ENCODE measurements at regions not wholly inside any gene's neighbourhood (a gene's known extent, or its start where the extent isn't known, plus 50 kb on each side); places are given as distances from the start of the nearest gene placed in this dataset.

- TF ChIP-seq CTCF (conservative IDR thresholded peaks at IDR 0.05; ENCODE audit: low read depth, low read length) (no peak), EZH2 (IDR thresholded peaks at IDR 0.05; ENCODE audit: borderline replicate concordance, low read depth, low read length, poor library complexity, severe bottlenecking) (no peak)
These were observed 77.0 kb upstream of the PODXL start for GRCh38 chr7:131633342-131633843.

Data from A673 (cell line).